ENCODE measurements at regions not wholly inside any gene's neighbourhood (a gene's known extent, or its start where the extent isn't known, plus 50 kb on each side); places are given as distances from the start of the nearest gene placed in this dataset.

DNA sequence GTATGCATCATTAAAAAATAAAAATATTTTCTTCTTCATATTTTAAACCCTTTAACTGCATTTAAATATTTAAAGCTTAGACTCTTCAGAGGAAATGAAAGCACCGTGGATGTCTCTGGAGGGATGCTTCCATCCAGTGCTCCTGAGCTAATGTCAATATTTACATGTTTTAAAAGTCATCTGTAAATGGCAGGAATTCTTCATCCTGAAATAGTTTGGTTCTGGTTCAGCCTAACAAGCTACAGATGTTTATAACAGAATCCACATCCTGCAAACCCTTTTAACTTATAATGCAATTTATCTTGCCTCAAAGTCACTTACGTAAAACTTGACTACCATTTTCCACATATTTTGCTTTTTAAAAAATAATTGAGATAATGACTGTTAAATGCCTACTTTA, 1207.3 kb downstream of the SLC16A7 start:
- no peak overlapping the region for H3K4me2 ChIP-seq
- H3K79me2 ChIP-seq (ENCODE audit: insufficient read depth, low read depth) = no peaks in the 10 kb centered on the region
- no peak overlapping the region for H3K27ac ChIP-seq
- H3K4me1 ChIP-seq (ENCODE audit: low read depth, poor library complexity, severe bottlenecking) = no peaks in the 10 kb centered on the region
- H3K27me3 ChIP-seq (ENCODE audit: insufficient read depth, low read depth) = no peaks in the 10 kb centered on the region
- no peak overlapping the region for H2AFZ ChIP-seq (ENCODE audit: low read depth)
- H4K20me1 ChIP-seq (ENCODE audit: insufficient read depth) = no peaks in the 10 kb centered on the region
- no peak overlapping the region for H3K9ac ChIP-seq
- H3K36me3 ChIP-seq (ENCODE audit: insufficient read depth) = no peaks in the 10 kb centered on the region
- H3K4me3 ChIP-seq (IDR thresholded peaks at IDR 0.05; ENCODE audit: insufficient read depth, low read depth, low read length) = no peak overlapping the region
- TF ChIP-seq, protein P1, sequence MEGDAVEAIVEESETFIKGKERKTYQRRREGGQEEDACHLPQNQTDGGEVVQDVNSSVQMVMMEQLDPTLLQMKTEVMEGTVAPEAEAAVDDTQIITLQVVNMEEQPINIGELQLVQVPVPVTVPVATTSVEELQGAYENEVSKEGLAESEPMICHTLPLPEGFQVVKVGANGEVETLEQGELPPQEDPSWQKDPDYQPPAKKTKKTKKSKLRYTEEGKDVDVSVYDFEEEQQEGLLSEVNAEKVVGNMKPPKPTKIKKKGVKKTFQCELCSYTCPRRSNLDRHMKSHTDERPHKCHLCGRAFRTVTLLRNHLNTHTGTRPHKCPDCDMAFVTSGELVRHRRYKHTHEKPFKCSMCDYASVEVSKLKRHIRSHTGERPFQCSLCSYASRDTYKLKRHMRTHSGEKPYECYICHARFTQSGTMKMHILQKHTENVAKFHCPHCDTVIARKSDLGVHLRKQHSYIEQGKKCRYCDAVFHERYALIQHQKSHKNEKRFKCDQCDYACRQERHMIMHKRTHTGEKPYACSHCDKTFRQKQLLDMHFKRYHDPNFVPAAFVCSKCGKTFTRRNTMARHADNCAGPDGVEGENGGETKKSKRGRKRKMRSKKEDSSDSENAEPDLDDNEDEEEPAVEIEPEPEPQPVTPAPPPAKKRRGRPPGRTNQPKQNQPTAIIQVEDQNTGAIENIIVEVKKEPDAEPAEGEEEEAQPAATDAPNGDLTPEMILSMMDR (conservative IDR thresholded peaks at IDR 0.05; ENCODE audit: low read depth, low read length) = no peak

DNA sequence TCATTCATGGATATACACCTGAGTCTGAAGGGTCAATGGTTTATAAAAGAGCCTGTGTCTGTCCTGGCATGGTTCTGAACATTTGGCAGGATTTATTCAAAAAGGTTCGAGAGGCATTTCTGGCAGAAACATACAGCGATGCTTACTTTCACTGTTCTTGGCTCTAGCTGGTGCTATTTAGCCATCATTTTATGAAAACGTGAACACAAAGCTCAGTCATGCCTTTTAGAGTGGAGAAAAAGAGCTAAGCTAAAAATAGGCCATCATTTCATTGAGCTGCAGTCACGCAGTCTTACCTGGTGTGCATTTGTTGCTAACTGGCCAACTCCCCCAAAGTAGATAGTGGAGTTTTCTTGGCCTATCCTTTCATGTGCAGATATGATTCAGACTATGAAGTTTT, 1209.5 kb downstream of the SLC16A7 start:
- H3K36me3 ChIP-seq (ENCODE audit: insufficient read depth) = no peaks in the 10 kb centered on the region

DNA sequence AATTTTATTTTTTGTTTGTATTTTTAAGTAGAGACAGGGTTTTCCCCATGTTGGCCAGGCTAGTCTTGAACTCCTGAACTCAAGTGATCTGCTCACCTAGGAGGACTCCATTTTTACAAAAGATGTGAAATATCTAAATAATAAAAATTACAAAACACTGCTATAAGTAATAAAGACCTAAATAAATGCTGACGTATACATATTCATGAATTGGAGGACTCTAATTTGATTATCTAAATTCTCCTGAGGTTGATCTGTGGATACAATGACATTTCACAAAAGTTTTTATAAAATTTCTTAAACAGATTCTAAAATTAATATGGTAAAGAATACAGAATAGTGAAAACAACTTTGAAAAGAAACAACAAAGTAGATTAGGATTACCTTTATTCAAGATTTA, 1224.0 kb downstream of the SLC16A7 start:
- Histone ChIP-seq H3K36me3 (ENCODE audit: insufficient read depth) (no peaks in the 10 kb centered on the region; the same call in 1 of the 2 replicates), H3K4me1 (ENCODE audit: low read depth, poor library complexity, severe bottlenecking) (no peaks in the 10 kb centered on the region), H2AFZ (ENCODE audit: low read depth) (no peak overlapping the region), H3K79me2 (ENCODE audit: insufficient read depth, low read depth) (no peaks in the 10 kb centered on the region), H3K27me3 (ENCODE audit: insufficient read depth, low read depth) (no peaks in the 10 kb centered on the region), H3K4me3 (IDR thresholded peaks at IDR 0.05; ENCODE audit: insufficient read depth, low read depth, low read length) (no peak overlapping the region), H3K27ac (no peak overlapping the region), H4K20me1 (ENCODE audit: insufficient read depth) (no peaks in the 10 kb centered on the region), H3K4me2 (no peak overlapping the region), H3K9ac (no peak overlapping the region)
- TF ChIP-seq, protein P1 (conservative IDR thresholded peaks at IDR 0.05; ENCODE audit: low read depth, low read length) = no peak

More for the DNA sequence above, 1209.5 kb downstream of the SLC16A7 start:
- no peak overlapping the region for H3K4me2 ChIP-seq
- H3K27ac ChIP-seq = no peak overlapping the region
- no peak overlapping the region for H3K4me3 ChIP-seq (IDR thresholded peaks at IDR 0.05; ENCODE audit: insufficient read depth, low read depth, low read length)
- no peaks in the 10 kb centered on the region for H3K79me2 ChIP-seq (ENCODE audit: insufficient read depth, low read depth)
- H3K4me1 ChIP-seq (ENCODE audit: low read depth, poor library complexity, severe bottlenecking) = no peaks in the 10 kb centered on the region
- no peaks in the 10 kb centered on the region for H4K20me1 ChIP-seq (ENCODE audit: insufficient read depth)
- TF ChIP-seq, protein P1 (conservative IDR thresholded peaks at IDR 0.05; ENCODE audit: low read depth, low read length) = no peak
- H2AFZ ChIP-seq (ENCODE audit: low read depth) = no peak overlapping the region
- H3K9ac ChIP-seq = no peak overlapping the region
- no peaks in the 10 kb centered on the region for H3K27me3 ChIP-seq (ENCODE audit: insufficient read depth, low read depth)

DNA sequence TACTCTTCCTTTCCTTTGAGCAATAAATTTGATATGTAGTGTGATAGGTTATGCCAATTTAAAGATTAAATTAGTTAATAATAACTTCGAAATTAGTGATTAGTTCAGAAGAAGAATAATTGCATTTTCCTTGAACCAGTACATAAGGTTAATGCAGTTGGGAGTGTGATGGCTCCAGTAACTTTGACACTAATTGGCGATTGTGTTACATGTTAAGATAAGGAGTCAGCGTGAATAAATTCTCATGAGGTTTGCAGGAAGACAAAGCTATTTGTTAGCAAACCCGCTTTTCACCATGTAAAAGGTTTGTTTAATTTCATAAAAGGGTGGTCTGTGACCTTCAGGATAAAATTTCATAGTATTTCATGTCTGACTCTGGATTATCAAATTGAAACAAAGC, 1226.8 kb downstream of the SLC16A7 start:
- no peak overlapping the region for H2AFZ ChIP-seq (ENCODE audit: low read depth)
- no peak overlapping the region for H3K4me2 ChIP-seq

More for the DNA sequence above, 1226.8 kb downstream of the SLC16A7 start:
- Histone ChIP-seq H3K36me3 (ENCODE audit: insufficient read depth) (no peaks in the 10 kb centered on the region; the same call in 1 of the 2 replicates), H3K9ac (no peak overlapping the region), H3K79me2 (ENCODE audit: insufficient read depth, low read depth) (no peaks in the 10 kb centered on the region), H3K4me3 (IDR thresholded peaks at IDR 0.05; ENCODE audit: insufficient read depth, low read depth, low read length) (no peak overlapping the region), H3K27me3 (ENCODE audit: insufficient read depth, low read depth) (no peaks in the 10 kb centered on the region), H3K27ac (no peak overlapping the region), H4K20me1 (ENCODE audit: insufficient read depth) (no peaks in the 10 kb centered on the region), H3K4me1 (ENCODE audit: low read depth, poor library complexity, severe bottlenecking) (no peaks in the 10 kb centered on the region)
- TF ChIP-seq, protein P1 (conservative IDR thresholded peaks at IDR 0.05; ENCODE audit: low read depth, low read length) = no peak
